ENCODE measurements at regions not wholly inside any gene's neighbourhood (a gene's known extent, or its start where the extent isn't known, plus 50 kb on each side); places are given as distances from the start of the nearest gene placed in this dataset.
A peak's percentile ranks its signal among the peaks of the same experiment; 100 is the strongest.

- peaks cover 58% of the 10 kb centered on the region for H3K4me1 Mint-ChIP-seq (ENCODE audit: low read depth)
- DNase-seq (ENCODE audit: low spot score): no peak
- H3K4me3 Mint-ChIP-seq: peak overlapping the region; percentile 62
- H3K9me3 Mint-ChIP-seq: no peaks in the 10 kb centered on the region
- H3K27ac Mint-ChIP-seq: peak overlapping the region; percentile 89
- no peaks in the 10 kb centered on the region for H3K36me3 Mint-ChIP-seq (ENCODE audit: low read depth)
- no peaks in the 10 kb centered on the region for H3K27me3 Mint-ChIP-seq (ENCODE audit: low read depth)
Measured at GRCh38 chr2:207328944-207329386, 163.2 kb upstream of the KLF7 start.

GRCh38 chr2:207330912-207331311 lies 165.2 kb upstream of the KLF7 start:
- H3K27ac Mint-ChIP-seq: peak overlapping the region; percentile 72
- no peaks in the 10 kb centered on the region for H3K27me3 Mint-ChIP-seq (ENCODE audit: low read depth)
- H3K9me3 Mint-ChIP-seq: no peaks in the 10 kb centered on the region
- H3K4me1 Mint-ChIP-seq (ENCODE audit: low read depth): peaks cover 74% of the 10 kb centered on the region
- H3K36me3 Mint-ChIP-seq (ENCODE audit: low read depth): no peaks in the 10 kb centered on the region
- peak; percentile 87 for DNase-seq (ENCODE audit: low spot score)
- H3K4me3 Mint-ChIP-seq: peak overlapping the region; percentile 41

GRCh38 chr2:207331674-207332073 lies 165.9 kb upstream of the KLF7 start:
- H3K36me3 Mint-ChIP-seq (ENCODE audit: low read depth): no peaks in the 10 kb centered on the region
- H3K9me3 Mint-ChIP-seq: no peaks in the 10 kb centered on the region
- no peaks in the 10 kb centered on the region for H3K27me3 Mint-ChIP-seq (ENCODE audit: low read depth)
- no peak for DNase-seq (ENCODE audit: low spot score)
- peak overlapping the region; percentile 90 for H3K27ac Mint-ChIP-seq
- peak overlapping the region; percentile 44 for H3K4me3 Mint-ChIP-seq
- H3K4me1 Mint-ChIP-seq (ENCODE audit: low read depth): peaks cover 76% of the 10 kb centered on the region

GRCh38 chr2:207332480-207333212 lies 166.9 kb upstream of the KLF7 start:
- Mint-ChIP-seq H3K27ac (peak overlapping the region; percentile 90), H3K36me3 (ENCODE audit: low read depth) (no peaks in the 10 kb centered on the region), H3K27me3 (ENCODE audit: low read depth) (no peaks in the 10 kb centered on the region), H3K9me3 (no peaks in the 10 kb centered on the region), H3K4me1 (ENCODE audit: low read depth) (peaks cover 80% of the 10 kb centered on the region), H3K4me3 (peak overlapping the region; percentile 44)
- no peak for DNase-seq (ENCODE audit: low spot score)

- Mint-ChIP-seq H3K4me3 (peak overlapping the region; percentile 68), H3K27ac (peak overlapping the region; percentile 90), H3K27me3 (ENCODE audit: low read depth) (no peaks in the 10 kb centered on the region), H3K9me3 (no peaks in the 10 kb centered on the region), H3K4me1 (ENCODE audit: low read depth) (peaks cover 85% of the 10 kb centered on the region), H3K36me3 (ENCODE audit: low read depth) (no peaks in the 10 kb centered on the region)
- no peak for DNase-seq (ENCODE audit: low spot score)
Measured at GRCh38 chr2:207333599-207334300, 168.0 kb upstream of the KLF7 start.

- peak overlapping the region; percentile 68 for H3K4me3 Mint-ChIP-seq
- no peak for DNase-seq (ENCODE audit: low spot score)
- peak overlapping the region; percentile 90 for H3K27ac Mint-ChIP-seq
- no peaks in the 10 kb centered on the region for H3K36me3 Mint-ChIP-seq (ENCODE audit: low read depth)
- peaks cover 80% of the 10 kb centered on the region for H3K4me1 Mint-ChIP-seq (ENCODE audit: low read depth)
- H3K27me3 Mint-ChIP-seq (ENCODE audit: low read depth): no peaks in the 10 kb centered on the region
- H3K9me3 Mint-ChIP-seq: no peaks in the 10 kb centered on the region
Measured at GRCh38 chr2:207334301-207334623, 168.5 kb upstream of the KLF7 start.

GRCh38 chr2:207334624-207335371 lies 169.1 kb upstream of the KLF7 start:
- H3K27me3 Mint-ChIP-seq (ENCODE audit: low read depth): no peaks in the 10 kb centered on the region
- H3K4me3 Mint-ChIP-seq: peak overlapping the region; percentile 68
- H3K4me1 Mint-ChIP-seq (ENCODE audit: low read depth): peaks cover 75% of the 10 kb centered on the region
- no peaks in the 10 kb centered on the region for H3K9me3 Mint-ChIP-seq
- H3K27ac Mint-ChIP-seq: peak overlapping the region; percentile 90
- H3K36me3 Mint-ChIP-seq (ENCODE audit: low read depth): no peaks in the 10 kb centered on the region
- DNase-seq (ENCODE audit: low spot score): peak; percentile 66

GRCh38 chr2:207337234-207338219 lies 171.8 kb upstream of the KLF7 start:
- no peaks in the 10 kb centered on the region for H3K27me3 Mint-ChIP-seq (ENCODE audit: low read depth)
- peak overlapping the region; percentile 58 for H3K4me3 Mint-ChIP-seq

GRCh38 chr2:207338220-207338607 lies 172.5 kb upstream of the KLF7 start:
- peak overlapping the region; percentile 91 for H3K27ac Mint-ChIP-seq
- peak overlapping the region; percentile 58 for H3K4me3 Mint-ChIP-seq
- H3K27me3 Mint-ChIP-seq (ENCODE audit: low read depth): no peaks in the 10 kb centered on the region
- no peak for DNase-seq (ENCODE audit: low spot score)
- no peaks in the 10 kb centered on the region for H3K9me3 Mint-ChIP-seq
- peaks cover 45% of the 10 kb centered on the region for H3K4me1 Mint-ChIP-seq (ENCODE audit: low read depth)
- H3K36me3 Mint-ChIP-seq (ENCODE audit: low read depth): no peaks in the 10 kb centered on the region

More at GRCh38 chr2:207337234-207338219, 171.8 kb upstream of the KLF7 start:
- Mint-ChIP-seq H3K27ac (peak overlapping the region; percentile 91), H3K4me1 (ENCODE audit: low read depth) (peaks cover 51% of the 10 kb centered on the region), H3K9me3 (no peaks in the 10 kb centered on the region), H3K36me3 (ENCODE audit: low read depth) (no peaks in the 10 kb centered on the region)
- peak; percentile 42 for DNase-seq (ENCODE audit: low spot score)

- H3K9me3 Mint-ChIP-seq: no peaks in the 10 kb centered on the region
- no peaks in the 10 kb centered on the region for H3K27me3 Mint-ChIP-seq (ENCODE audit: low read depth)
- H3K27ac Mint-ChIP-seq: peak overlapping the region; percentile 91
- H3K4me1 Mint-ChIP-seq (ENCODE audit: low read depth): peaks cover 41% of the 10 kb centered on the region
- no peak for DNase-seq (ENCODE audit: low spot score)
- no peaks in the 10 kb centered on the region for H3K36me3 Mint-ChIP-seq (ENCODE audit: low read depth)
- no peak overlapping the region for H3K4me3 Mint-ChIP-seq
Measured at GRCh38 chr2:207338610-207339009, 172.9 kb upstream of the KLF7 start.

- no peaks in the 10 kb centered on the region for H3K27me3 Mint-ChIP-seq (ENCODE audit: low read depth)
- no peak overlapping the region for H3K27ac Mint-ChIP-seq
- H3K9me3 Mint-ChIP-seq: peaks cover 8% of the 10 kb centered on the region
- H3K4me1 Mint-ChIP-seq (ENCODE audit: low read depth): peaks cover 19% of the 10 kb centered on the region
- no peaks in the 10 kb centered on the region for H3K36me3 Mint-ChIP-seq (ENCODE audit: low read depth)
- no peak overlapping the region for H3K4me3 Mint-ChIP-seq
- no peak for DNase-seq (ENCODE audit: low spot score)
Measured at GRCh38 chr2:207341112-207341750, 175.5 kb upstream of the KLF7 start.

GRCh38 chr2:207341804-207342203 lies 176.1 kb upstream of the KLF7 start:
- Mint-ChIP-seq H3K9me3 (peaks cover 13% of the 10 kb centered on the region), H3K27me3 (ENCODE audit: low read depth) (no peaks in the 10 kb centered on the region), H3K4me1 (ENCODE audit: low read depth) (peaks cover 17% of the 10 kb centered on the region), H3K27ac (no peak overlapping the region), H3K36me3 (ENCODE audit: low read depth) (peaks cover 3% of the 10 kb centered on the region), H3K4me3 (no peak overlapping the region)
- DNase-seq (ENCODE audit: low spot score): no peak

Measured in T-helper 2 cell treated with Interferon-gamma antibody and Interleukin-4, amounts not matched to agents 5 μg/mL and 100 μg/mL, for 36 hours (primary cell).